MM.1S (cell line): ENCODE measurements at regions not wholly inside any gene's neighbourhood (a gene's known extent, or its start where the extent isn't known, plus 50 kb on each side); places are given as distances from the start of the nearest gene placed in this dataset.

ENCODE experiments used
- DNase-seq: peaks from one replicate; pipeline ENCODE4 v3.0.0-alpha.2; 2015
- H2AFZ ChIP-seq: fragments of 300-600 bp; sonication (generic); 2 replicates; pipeline ENCODE4 v1.6.0; 2016; ENCODE audit warnings: antibody characterized with exemption, low read length
- H3F3A ChIP-seq: fragments of 300-600 bp; sonication (generic); 2 replicates; pipeline ENCODE4 v1.6.1; 2016; ENCODE audit warnings: mild to moderate bottlenecking, antibody characterized with exemption, low read length, moderate library complexity, mixed read lengths; ENCODE audit not compliant: insufficient read depth
- H3K27ac ChIP-seq: fragments of 300-600 bp; sonication (generic); 2 replicates; pipeline ENCODE4 v1.5.1; 2016; ENCODE audit warnings: mild to moderate bottlenecking, low read length
- H3K27me3 ChIP-seq: fragments of 300-600 bp; sonication (generic); replicated peaks from 2 replicates; pipeline ENCODE4 v1.6.0; 2016; ENCODE audit warnings: low read length; ENCODE audit not compliant: insufficient read depth
- H3K36me3 ChIP-seq: fragments of 300-600 bp; sonication (generic); replicated peaks from 2 replicates; pipeline ENCODE4 v1.6.1; 2016; ENCODE audit warnings: mild to moderate bottlenecking, low read length, mixed read lengths; ENCODE audit not compliant: insufficient read depth
- H3K4me1 ChIP-seq: fragments of 300-600 bp; sonication (generic); 2 replicates; pipeline ENCODE4 v1.6.1; 2016; ENCODE audit warnings: low read length, mixed read lengths
- H3K4me2 ChIP-seq: fragments of 300-600 bp; sonication (generic); 2 replicates; pipeline ENCODE4 v1.6.0; 2016; ENCODE audit warnings: low read depth, low read length
- H3K4me3 ChIP-seq: fragments of 300-600 bp; sonication (generic); 2 replicates; pipeline ENCODE4 v1.5.1; 2016; ENCODE audit warnings: low read length, mixed read lengths
- H3K79me2 ChIP-seq: fragments of 300-600 bp; sonication (generic); 2 replicates; pipeline ENCODE4 v1.6.1; 2016; ENCODE audit warnings: mixed run types, low read length, mixed read lengths
- H3K9ac ChIP-seq: fragments of 300-600 bp; sonication (generic); 2 replicates; pipeline ENCODE4 v1.6.1; 2016; ENCODE audit warnings: low read length, mixed read lengths
- H3K9me2 ChIP-seq: fragments of 300-600 bp; sonication (generic); replicated peaks from 2 replicates; pipeline ENCODE4 v1.6.1; 2016; ENCODE audit warnings: mild to moderate bottlenecking, low read length, mixed read lengths; ENCODE audit not compliant: insufficient read depth
- H3K9me3 ChIP-seq: fragments of 300-600 bp; sonication (generic); replicated peaks from 2 replicates; pipeline ENCODE4 v1.6.1; 2016; ENCODE audit warnings: mild to moderate bottlenecking, low read length, mixed read lengths; ENCODE audit not compliant: insufficient read depth
- H4K20me1 ChIP-seq: fragments of 300-600 bp; sonication (generic); 2 replicates; pipeline ENCODE4 v1.6.1; 2016; ENCODE audit warnings: mild to moderate bottlenecking, low read length, moderate library complexity, mixed read lengths; ENCODE audit not compliant: insufficient read depth
- EZH2 ChIP-seq: fragments of 300-600 bp; sonication (generic); optimal IDR thresholded peaks from 2 replicates; pipeline ENCODE3; 2017; ENCODE audit warnings: low read depth, mild to moderate bottlenecking, antibody characterized with exemption, low read length, mixed read lengths
- EZH2phosphoT487 ChIP-seq: fragments of 300-600 bp; sonication (generic); IDR thresholded peaks from 2 replicates; pipeline ENCODE4 v1.6.1; 2018; ENCODE audit warnings: antibody characterized with exemption, low read length
- TF ChIP-seq, protein P1 (sequence below): fragments of 300-600 bp; sonication (generic); IDR thresholded peaks from 2 replicates; pipeline ENCODE4 v1.5.1; 2016; ENCODE audit warnings: antibody characterized with exemption, low read length, mixed read lengths

DNA sequence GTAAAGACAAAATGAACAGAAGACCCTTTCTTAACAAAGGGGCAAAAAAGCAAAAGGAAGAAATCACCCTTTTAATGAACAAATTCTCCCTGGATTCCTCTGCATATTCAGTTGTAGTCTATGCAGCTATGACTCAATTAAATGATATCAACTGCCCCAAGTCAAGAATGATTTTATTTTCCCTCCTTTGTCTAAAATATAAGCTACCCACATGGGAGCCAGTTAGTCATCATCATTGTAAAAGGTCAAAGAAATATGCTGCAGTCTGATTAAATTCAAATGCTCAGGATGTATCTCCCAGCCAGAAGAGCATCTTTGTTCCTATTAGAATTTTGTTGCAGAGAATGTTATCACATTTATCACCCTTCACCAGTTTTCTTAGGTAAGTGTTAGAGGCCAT is 84.0 kb downstream of the SST start:
- no peak for DNase-seq
- no peak overlapping the region for H3K4me3 ChIP-seq
- no peaks in the 10 kb centered on the region for H3K9me3 ChIP-seq
- no peak overlapping the region for H2AFZ ChIP-seq
- TF ChIP-seq, protein P1, sequence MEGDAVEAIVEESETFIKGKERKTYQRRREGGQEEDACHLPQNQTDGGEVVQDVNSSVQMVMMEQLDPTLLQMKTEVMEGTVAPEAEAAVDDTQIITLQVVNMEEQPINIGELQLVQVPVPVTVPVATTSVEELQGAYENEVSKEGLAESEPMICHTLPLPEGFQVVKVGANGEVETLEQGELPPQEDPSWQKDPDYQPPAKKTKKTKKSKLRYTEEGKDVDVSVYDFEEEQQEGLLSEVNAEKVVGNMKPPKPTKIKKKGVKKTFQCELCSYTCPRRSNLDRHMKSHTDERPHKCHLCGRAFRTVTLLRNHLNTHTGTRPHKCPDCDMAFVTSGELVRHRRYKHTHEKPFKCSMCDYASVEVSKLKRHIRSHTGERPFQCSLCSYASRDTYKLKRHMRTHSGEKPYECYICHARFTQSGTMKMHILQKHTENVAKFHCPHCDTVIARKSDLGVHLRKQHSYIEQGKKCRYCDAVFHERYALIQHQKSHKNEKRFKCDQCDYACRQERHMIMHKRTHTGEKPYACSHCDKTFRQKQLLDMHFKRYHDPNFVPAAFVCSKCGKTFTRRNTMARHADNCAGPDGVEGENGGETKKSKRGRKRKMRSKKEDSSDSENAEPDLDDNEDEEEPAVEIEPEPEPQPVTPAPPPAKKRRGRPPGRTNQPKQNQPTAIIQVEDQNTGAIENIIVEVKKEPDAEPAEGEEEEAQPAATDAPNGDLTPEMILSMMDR, result no peak
- TF ChIP-seq EZH2phosphoT487 (no peak), EZH2 (no peak)
- no peaks in the 10 kb centered on the region for H3F3A ChIP-seq
- no peaks in the 10 kb centered on the region for H3K9me2 ChIP-seq
- H3K9ac ChIP-seq, result no peak overlapping the region
- no peaks in the 10 kb centered on the region for H3K4me1 ChIP-seq
- H3K27me3 ChIP-seq, result no peaks in the 10 kb centered on the region
- H3K79me2 ChIP-seq, result no peaks in the 10 kb centered on the region
- no peak overlapping the region for H3K27ac ChIP-seq
- no peak overlapping the region for H3K4me2 ChIP-seq
- H3K36me3 ChIP-seq, result no peaks in the 10 kb centered on the region
- H4K20me1 ChIP-seq, result no peaks in the 10 kb centered on the region

DNA sequence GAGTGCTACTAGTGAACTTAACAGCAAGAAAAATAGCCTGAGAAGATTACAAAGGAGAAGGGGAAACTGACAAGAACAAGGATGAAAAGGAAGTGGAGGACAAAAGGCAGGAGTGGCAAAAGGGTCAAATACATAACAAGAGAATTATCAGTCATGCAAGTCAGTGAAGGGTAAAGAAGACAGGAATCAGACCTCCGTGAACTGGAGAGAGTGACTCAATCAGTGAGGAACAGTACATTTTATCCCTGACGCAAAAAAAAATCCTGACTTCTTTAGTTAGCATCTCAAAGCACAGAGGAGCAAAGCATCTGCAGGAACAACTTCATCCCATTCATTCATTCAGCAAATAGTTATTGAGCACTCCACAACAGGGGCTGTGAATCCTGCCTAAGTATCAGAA is 97.8 kb downstream of the SST start:
- Histone ChIP-seq H3F3A (no peaks in the 10 kb centered on the region), H4K20me1 (no peaks in the 10 kb centered on the region), H3K27me3 (no peaks in the 10 kb centered on the region), H3K4me1 (no peaks in the 10 kb centered on the region), H3K79me2 (no peaks in the 10 kb centered on the region), H2AFZ (no peak overlapping the region), H3K4me3 (no peak overlapping the region), H3K9me2 (no peaks in the 10 kb centered on the region), H3K4me2 (no peak overlapping the region), H3K27ac (no peak overlapping the region), H3K36me3 (no peaks in the 10 kb centered on the region), H3K9ac (no peak overlapping the region), H3K9me3 (no peaks in the 10 kb centered on the region)
- TF ChIP-seq, protein P1, result no peak
- TF ChIP-seq EZH2, result no peak
- TF ChIP-seq EZH2phosphoT487, result no peak
- DNase-seq, result no peak

DNA sequence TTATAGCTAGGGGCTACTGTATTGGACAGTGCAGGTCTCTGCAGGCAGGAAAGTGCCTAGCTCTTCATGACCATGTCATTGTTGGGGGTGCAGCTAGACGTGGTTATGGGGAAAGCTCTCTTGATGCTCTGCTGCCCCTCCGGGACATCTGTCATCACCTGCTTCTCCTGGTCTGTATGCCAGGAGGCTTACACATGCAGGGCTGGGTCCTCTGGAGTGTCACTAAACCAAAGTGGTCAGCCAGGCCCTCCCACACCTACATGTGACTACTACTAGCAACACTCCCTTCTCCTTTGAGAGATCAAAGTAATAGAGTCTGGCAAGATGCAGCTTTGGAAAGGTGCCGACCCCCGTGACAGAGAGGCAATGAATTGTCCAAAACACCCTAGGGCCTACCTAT is 98.5 kb downstream of the SST start:
- no peaks in the 10 kb centered on the region for H4K20me1 ChIP-seq
- H3K27ac ChIP-seq, result no peak overlapping the region
- no peaks in the 10 kb centered on the region for H3K36me3 ChIP-seq
- no peaks in the 10 kb centered on the region for H3K9me2 ChIP-seq
- H3K4me1 ChIP-seq, result no peaks in the 10 kb centered on the region
- H3K9ac ChIP-seq, result no peak overlapping the region
- TF ChIP-seq EZH2, result no peak
- no peak for TF ChIP-seq EZH2phosphoT487
- TF ChIP-seq, protein P1, result no peak
- H3F3A ChIP-seq, result no peaks in the 10 kb centered on the region
- H3K4me3 ChIP-seq, result no peak overlapping the region
- no peak overlapping the region for H2AFZ ChIP-seq
- no peak overlapping the region for H3K4me2 ChIP-seq
- no peak for DNase-seq
- H3K79me2 ChIP-seq, result no peaks in the 10 kb centered on the region
- H3K27me3 ChIP-seq, result no peaks in the 10 kb centered on the region
- H3K9me3 ChIP-seq, result no peaks in the 10 kb centered on the region
